ENCODE measurements at regions not wholly inside any gene's neighbourhood (a gene's known extent, or its start where the extent isn't known, plus 50 kb on each side); places are given as distances from the start of the nearest gene placed in this dataset.

GRCh38 chr10:131748831-131749766 is 151.7 kb upstream of the PPP2R2D start (continued):
- no peak for TF ChIP-seq ZNF318 (CRISPR knock-in tag; IDR thresholded peaks at IDR 0.05)
- no peak for TF ChIP-seq PRDM10 (CRISPR knock-in tag; IDR thresholded peaks at IDR 0.05; ENCODE audit: low read depth)
- TF ChIP-seq THAP8 (CRISPR knock-in tag; IDR thresholded peaks at IDR 0.05; ENCODE audit: borderline replicate concordance): no peak
- TF ChIP-seq ZNF512 (CRISPR knock-in tag; IDR thresholded peaks at IDR 0.05): no peak
- TF ChIP-seq CSRNP1 (CRISPR knock-in tag; IDR thresholded peaks at IDR 0.05): no peak
- no peak for TF ChIP-seq ZFYVE20 (CRISPR knock-in tag; IDR thresholded peaks at IDR 0.05; ENCODE audit: borderline replicate concordance, low read depth)
